ENCODE measurements at regions not wholly inside any gene's neighbourhood (a gene's known extent, or its start where the extent isn't known, plus 50 kb on each side); places are given as distances from the start of the nearest gene placed in this dataset.

DNA sequence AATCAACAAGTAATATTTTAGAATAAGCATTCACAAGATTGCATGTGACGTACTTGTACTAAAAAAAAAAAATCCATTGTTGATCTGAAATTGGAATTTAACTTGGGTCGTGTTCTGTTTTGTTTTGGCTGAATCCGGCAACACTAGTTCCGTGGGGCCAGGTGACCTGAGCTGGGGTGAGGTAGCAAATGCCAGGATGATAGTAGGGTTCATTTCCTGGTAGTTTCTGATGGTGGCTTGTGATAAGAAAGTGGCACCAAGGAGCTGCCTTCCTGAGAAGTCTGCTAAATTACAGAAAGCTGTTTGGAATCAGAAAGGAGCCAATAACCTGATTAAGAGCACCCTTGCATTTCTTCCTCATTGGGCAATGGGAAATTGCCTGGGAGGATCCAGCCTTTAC is 126.4 kb upstream of the DLX2 start:
- DNase-seq (ENCODE audit: low spot score) = no peak
- no peak for ATAC-seq

GRCh38 chr2:172230332-172230888 is 127.7 kb upstream of the DLX2 start:
- DNase-seq (ENCODE audit: low spot score) (no peak), ATAC-seq (no peak)

GRCh38 chr2:172230889-172231401 is 128.2 kb upstream of the DLX2 start:
- ATAC-seq (no peak), DNase-seq (ENCODE audit: low spot score) (no peak)

GRCh38 chr2:172231508-172231907 is 128.8 kb upstream of the DLX2 start:
- ATAC-seq (no peak), DNase-seq (ENCODE audit: low spot score) (no peak)

- no peak for DNase-seq (ENCODE audit: low spot score)
- ATAC-seq = no peak
Observed at GRCh38 chr2:172232708-172233396, 130.2 kb upstream of the DLX2 start.

DNA sequence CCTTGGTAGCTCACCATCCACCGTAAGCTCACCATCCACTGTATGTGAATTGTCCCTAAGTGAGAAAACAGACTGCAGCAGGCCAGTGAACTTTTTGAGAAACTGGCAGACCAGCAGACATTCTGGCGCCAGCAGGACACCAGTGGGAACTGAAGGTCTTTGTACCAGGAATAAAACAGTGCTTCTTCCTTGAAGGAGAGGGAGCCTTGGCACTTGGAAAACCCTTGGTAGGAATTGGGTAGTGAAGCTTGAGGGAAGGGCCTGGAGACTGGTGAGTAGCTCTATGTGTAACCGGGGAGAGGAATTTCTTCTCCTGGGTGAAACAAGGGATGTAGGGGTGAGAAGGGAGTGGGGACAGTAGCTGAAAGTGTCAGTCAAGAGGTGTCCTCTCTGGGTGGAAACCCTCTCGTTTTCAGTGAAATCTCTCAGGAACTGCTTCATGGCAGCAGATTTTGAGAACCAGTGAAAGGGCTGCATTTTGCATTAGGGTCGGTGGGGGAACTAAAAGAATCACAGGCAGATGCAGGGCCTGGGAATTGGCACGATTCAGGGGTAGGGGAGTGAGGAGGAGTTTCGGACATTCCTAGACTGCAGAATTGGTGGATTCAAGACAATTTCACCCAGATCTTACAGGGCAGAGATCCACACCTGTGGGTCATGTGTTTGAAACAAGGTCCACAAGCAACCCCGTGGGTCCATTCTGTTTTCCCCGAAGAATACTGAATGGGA is 131.5 kb upstream of the DLX2 start:
- ATAC-seq (no peak), DNase-seq (ENCODE audit: low spot score) (no peak)

DNA sequence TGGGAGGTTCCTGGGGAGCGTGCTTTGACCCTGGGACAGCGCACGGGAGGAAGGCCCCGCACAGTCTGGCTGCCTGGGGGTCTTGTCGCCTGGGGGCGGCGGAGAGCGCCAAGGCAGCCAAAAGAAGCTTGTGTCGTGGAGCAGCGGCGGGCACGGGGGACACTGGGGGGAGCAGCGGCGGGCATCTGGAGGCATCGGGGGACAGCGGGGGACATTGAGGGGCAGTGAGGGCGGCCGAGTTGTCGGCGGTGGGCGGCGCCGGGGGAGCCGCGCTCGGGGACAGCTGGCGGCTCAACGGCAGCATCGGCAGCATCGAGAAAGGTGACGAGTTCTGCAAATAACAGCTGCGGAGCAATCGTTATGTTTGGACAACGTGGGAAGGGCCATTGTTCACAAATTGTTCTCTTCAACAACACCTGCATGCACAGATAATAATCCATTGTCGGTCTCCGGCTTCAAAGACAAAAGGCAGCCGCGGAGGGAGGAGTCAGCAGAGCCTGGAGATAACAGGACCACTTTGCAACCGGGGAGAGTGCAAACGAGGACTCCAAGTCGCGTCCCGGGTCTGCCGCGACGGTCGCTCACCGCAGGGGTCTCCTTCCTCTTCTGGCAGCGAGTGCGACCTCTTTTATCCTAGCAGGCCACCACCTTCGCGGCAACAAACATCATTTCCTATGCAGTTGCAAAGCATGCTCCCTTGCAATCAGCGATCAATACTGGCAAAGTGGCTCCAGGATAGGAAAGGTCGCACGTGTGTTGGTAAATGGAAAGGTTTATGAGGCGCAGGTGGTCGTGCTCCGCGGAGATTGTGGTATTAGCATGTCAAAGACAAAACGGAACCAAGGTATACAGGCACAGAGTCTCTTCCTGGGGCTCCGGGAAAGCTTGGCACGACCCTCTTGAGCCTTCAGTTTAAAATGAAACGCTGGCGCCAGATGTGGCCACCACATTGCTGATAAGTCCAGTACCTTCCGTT is 132.3 kb upstream of the DLX2 start:
- no peak for DNase-seq (ENCODE audit: low spot score)
- ATAC-seq = peak; percentile 71

DNA sequence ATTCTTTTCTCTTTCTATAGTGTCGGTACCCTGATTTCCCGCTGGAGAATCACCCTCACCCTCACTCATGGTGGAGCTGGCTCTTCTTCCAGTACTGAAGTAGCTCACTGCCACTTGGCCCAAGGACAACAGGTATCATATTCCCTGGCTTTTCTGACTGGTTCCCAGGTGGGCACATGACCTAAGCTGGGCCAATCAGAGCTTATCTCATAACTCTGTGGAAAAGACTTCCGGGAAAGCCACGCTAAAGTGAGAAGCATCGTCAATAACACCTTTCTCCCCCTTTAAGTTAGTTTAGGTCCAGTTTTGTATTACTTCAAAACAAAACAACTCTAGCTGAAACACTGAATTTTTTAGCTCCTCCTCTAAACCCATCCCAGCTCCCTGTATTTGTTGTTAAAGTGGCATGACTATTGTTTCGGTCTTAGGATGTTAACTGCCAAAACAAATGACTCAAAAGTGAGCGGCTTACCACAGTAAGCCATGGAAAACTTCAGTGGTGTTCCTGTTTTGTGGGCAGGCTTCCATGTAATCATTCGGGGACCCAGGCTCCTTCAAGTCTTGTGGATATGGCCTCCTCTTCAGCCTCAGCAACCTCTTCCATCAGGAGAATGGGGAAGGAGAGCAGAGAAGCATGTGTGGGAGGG is 137.4 kb upstream of the DLX2 start:
- ATAC-seq = no peak
- DNase-seq (ENCODE audit: low spot score) = no peak

- ATAC-seq = no peak
- DNase-seq (ENCODE audit: low spot score) = no peak
Observed at GRCh38 chr2:172241222-172241621, 138.5 kb upstream of the DLX2 start.

DNA sequence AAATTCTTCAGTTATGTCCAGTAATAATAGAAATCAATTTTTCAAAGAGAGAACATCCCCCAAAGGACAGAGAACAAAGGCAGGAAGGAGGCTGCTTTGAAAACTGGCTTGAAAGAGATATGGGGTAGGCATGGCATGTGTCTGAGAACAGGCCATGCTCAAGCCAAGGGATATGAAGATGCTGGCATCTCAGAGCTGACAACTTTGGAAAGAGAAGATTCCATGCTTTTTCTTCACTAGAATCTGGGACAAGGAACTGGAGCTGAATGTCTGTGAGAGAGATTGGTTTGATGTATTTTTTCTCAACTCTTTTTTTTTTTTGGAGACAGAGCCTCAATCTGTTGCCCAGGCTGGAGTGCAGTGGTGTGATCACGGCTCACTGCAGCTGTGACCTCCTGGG is 139.8 kb upstream of the DLX2 start:
- DNase-seq (ENCODE audit: low spot score) = no peak
- ATAC-seq = no peak

- no peak for ATAC-seq
- no peak for DNase-seq (ENCODE audit: low spot score)
Observed at GRCh38 chr2:172242961-172243360, 140.3 kb upstream of the DLX2 start.

GRCh38 chr2:172244419-172245130 is 141.9 kb upstream of the DLX2 start:
- DNase-seq (ENCODE audit: low spot score) (no peak), ATAC-seq (no peak)

DNA sequence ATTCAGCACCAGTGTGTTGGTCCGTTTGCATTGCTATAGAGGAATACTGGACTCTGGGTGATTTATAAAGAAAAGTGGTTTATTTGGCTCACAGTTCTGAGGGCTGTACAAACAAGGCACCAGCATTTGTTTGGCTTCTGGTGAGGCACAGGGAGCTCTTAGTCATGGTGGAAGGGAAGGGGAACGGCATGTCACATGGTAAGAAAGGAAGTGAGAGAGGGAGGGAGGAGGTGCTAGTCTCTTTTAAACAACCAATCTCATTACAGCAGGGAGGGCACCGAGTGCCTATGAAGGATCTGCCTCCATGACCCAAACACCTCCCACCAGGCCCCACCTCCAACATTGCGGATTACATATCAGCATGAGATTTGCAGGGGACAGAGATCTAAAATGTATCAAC is 143.9 kb upstream of the DLX2 start:
- no peak for DNase-seq (ENCODE audit: low spot score)
- no peak for ATAC-seq

DNA sequence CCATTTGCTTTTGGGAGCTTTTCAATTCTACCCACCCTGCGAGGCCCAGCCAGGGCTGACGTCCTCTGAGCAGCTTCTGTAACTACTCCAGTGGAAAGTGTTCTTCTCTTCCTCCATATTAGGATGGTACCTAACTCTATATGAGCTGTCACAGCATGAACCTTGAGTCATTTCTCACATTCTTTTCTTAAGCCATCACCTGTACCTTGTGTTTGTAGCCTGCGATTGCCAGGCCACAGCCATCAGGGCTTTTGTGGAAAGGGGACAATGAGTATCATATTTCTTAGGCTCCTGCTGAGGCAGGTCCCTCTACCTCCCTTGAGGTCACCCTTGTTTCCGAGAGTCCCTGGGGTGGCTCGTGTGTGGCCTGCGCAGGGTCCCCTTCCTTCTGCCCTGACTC is 144.5 kb upstream of the DLX2 start:
- ATAC-seq (no peak), DNase-seq (ENCODE audit: low spot score) (no peak)

DNA sequence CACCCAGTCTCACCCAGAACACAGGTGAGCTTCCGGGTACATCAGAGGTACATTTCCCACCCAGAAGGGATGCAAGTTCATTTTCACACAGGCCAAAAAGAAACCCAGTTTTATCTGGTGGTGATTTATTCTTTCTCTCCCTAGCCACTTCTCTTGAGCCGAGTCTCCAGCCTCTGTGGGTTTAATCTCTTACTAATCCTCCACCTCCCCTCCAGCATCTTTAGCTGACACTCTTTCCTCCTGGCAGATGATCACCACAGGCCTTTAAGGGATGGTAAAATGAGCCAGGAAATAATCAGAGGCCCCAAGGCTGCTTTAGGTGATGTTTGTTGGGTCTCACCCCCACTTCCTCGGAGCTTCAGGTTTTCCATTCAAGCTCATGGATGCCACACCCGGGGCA is 145.7 kb upstream of the DLX2 start:
- ATAC-seq (no peak), DNase-seq (ENCODE audit: low spot score) (no peak)

DNA sequence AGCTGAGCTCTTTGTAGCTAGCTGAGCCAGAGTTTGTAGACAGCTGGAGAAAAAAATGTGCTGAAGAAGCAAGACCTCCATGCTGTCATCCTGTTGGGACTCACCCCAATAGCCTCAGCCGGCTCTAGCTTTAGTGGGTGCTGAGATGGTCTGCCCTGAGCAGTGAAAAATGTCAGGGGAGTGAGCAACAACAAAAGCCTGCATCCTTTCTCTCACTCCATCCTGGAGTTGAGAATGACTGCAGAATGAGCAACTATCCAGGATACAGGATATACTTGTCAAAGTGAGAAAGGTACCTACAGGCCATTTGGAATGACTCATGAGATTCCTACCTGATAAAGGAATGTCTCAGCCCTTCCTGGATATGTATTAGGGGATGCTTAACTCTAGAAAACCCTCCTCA is 146.1 kb upstream of the DLX2 start:
- no peak for DNase-seq (ENCODE audit: low spot score)
- no peak for ATAC-seq

DNA sequence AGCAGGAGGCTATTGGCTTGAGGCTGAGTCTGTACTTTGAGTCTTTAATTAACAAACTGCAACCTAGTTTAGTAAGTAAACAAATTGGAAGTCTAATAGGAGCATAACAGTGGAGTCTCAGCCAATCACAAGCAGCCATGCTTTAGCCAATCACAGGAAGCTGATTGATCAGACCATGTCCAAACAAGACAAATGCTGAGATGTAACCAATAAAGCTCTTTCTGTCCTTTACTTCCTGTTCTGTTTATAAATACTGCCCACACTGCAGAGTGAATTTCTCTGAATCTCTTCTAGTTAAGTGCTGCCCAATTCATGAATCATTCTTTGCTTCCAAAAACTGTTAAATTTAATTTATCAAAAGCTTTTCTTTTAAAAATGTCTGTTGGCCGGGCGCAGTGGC is 146.6 kb upstream of the DLX2 start:
- DNase-seq (ENCODE audit: low spot score) (no peak), ATAC-seq (no peak)

DNA sequence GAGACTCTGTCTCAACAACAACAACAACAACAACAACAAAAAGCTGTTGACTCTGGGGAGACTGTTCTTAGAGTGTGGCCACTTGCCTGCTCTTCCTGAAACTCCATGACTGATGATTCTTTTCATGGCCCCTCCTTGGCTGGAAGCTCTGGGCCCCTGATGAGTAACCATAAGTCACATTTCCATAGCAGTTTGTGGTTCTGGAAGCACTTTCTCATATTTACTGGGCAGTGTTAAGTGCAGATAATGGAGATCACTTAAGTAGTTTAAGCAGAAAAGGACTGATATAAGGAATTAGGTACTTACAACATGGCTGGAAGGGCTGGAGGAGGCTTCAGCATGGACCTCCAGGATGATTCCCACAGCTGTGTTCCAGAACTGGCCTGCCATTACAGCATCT is 147.3 kb upstream of the DLX2 start:
- no peak for DNase-seq (ENCODE audit: low spot score)
- ATAC-seq = no peak

DNA sequence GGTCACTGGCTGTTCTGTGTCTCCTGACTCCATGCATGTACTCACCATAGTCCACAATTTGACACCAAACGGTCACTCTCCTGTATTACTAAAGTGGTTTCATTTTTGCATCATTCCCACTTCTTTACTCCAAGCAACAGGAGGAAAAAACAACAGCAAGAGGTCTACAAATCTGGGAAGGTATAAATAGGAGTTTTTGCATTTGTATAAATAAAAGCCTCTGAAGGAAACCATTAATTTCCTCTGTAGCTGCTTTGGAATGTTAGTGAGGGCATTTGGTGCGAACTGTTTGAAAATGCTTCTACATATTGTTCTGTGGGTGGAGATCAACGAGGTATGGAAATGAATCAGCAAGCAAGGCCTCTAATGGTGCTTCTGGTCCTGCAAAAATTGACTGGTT is 148.5 kb upstream of the DLX2 start:
- no peak for DNase-seq (ENCODE audit: low spot score)
- ATAC-seq = no peak

GRCh38 chr2:172252154-172252553 is 149.5 kb upstream of the DLX2 start:
- ATAC-seq = peak; percentile 60
- no peak for DNase-seq (ENCODE audit: low spot score)

Measured in left lobe of liver (tissue), 2 donors.